Astrocyte (in vitro differentiated cells and primary cell): ENCODE measurements at regions not wholly inside any gene's neighbourhood (a gene's known extent, or its start where the extent isn't known, plus 50 kb on each side); places are given as distances from the start of the nearest gene placed in this dataset.

Experiments
- EZH2 ChIP-seq: IDR thresholded peaks from 2 replicates; pipeline ENCODE4 v1.6.1; 2012; ENCODE audit warnings: mild to moderate bottlenecking, low read length, inconsistent platforms; ENCODE audit not compliant: insufficient read depth
- TF ChIP-seq, protein P1 (sequence below): IDR thresholded peaks from 2 replicates; pipeline ENCODE4 v1.5.1; 2011; ENCODE audit warnings: low read depth, mild to moderate bottlenecking, inconsistent platforms, low read length, moderate library complexity; ENCODE audit not compliant: insufficient read depth

- TF ChIP-seq, protein P1, sequence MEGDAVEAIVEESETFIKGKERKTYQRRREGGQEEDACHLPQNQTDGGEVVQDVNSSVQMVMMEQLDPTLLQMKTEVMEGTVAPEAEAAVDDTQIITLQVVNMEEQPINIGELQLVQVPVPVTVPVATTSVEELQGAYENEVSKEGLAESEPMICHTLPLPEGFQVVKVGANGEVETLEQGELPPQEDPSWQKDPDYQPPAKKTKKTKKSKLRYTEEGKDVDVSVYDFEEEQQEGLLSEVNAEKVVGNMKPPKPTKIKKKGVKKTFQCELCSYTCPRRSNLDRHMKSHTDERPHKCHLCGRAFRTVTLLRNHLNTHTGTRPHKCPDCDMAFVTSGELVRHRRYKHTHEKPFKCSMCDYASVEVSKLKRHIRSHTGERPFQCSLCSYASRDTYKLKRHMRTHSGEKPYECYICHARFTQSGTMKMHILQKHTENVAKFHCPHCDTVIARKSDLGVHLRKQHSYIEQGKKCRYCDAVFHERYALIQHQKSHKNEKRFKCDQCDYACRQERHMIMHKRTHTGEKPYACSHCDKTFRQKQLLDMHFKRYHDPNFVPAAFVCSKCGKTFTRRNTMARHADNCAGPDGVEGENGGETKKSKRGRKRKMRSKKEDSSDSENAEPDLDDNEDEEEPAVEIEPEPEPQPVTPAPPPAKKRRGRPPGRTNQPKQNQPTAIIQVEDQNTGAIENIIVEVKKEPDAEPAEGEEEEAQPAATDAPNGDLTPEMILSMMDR = no peak
- TF ChIP-seq EZH2 = no peak
These were observed 58.3 kb upstream of the COMTD1 start for GRCh38 chr10:75294031-75294437.
